Left kidney (tissue), 1 donor: ENCODE measurements at regions not wholly inside any gene's neighbourhood (a gene's known extent, or its start where the extent isn't known, plus 50 kb on each side); places are given as distances from the start of the nearest gene placed in this dataset.
"Not testable (repeated sequence)": the region's sequence is repeated elsewhere in the genome, so short reads cannot be mapped to it uniquely, and the experiment has no call there.

ENCODE experiments used
- DNase-seq: peaks from one replicate; pipeline ENCODE4 v3.0.0-alpha.2; 2013

DNA sequence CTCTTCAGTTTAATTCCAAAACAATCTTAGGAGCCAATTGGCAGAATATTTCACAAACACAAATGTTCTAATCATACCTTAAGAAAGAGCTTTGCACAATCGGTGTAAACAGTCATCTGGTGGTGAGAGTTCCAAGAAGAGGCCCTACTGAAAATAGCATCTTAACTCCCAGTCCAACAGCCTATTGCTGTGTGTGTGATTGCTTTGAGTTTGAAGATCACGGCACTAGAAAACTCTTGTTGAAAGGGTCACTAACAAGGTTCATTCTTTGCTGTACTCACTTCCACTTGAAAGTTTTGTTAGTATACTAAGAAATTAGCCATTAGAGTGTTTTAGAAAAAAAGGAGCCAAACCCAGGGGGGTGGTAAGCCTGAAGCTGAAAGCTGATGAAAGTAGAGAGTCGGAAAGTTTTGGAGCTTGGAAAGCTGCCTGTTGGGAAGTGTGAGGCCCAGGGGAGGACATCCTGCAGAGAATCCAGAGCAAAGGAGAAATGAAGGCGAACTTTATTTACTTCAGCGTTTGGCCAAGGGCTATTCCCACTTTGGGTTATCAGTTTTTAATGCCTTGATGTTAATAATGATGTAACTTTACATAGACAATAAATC is 180.3 kb upstream of the GHR start:
- no peak for DNase-seq

GRCh38 chr5:42252306-42252705 is 170.9 kb upstream of the GHR start:
- no peak for DNase-seq

DNA sequence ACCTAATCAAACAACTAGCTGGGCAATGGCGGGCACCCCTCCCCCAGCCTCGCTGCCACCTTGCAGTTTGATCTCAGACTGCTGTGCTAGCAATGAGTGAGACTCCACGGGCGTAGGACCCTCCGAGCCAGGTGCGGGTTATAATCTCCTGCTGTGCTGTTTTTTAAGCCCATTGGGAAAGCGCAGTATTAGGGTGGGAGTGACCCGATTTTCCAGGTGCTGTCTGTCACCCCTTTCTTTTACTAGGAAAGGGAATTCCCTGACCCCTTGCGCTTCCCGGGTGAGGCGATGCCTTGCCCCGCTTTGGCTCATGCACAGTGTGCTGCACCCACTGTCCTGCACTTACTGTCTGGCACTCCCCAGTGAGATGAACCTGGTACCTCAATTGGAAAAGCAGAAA is 163.3 kb upstream of the GHR start:
- DNase-seq: not testable (repeated sequence)

- no peak for DNase-seq
Observed at GRCh38 chr5:42267091-42267490, 156.1 kb upstream of the GHR start.

GRCh38 chr5:42268170-42268569 is 155.1 kb upstream of the GHR start:
- not testable (repeated sequence) for DNase-seq

DNA sequence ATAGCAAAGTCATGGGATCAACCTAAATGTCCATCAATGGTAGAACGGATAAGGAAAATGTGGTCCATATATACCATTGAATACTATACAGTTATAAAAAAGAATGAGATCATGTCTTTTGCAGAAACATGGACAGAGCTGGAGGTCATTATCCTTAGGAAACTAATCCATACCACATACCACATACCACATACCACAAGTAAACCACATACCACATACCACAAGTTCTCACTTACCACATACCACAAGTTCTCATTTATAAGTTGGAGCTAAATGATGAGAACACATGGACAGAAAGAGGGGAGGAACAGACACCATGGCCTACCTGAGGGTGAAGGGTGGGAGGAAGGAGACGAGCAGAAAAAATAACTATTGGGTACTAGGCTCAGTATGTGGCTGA is 154.6 kb upstream of the GHR start:
- DNase-seq: no peak

- no peak for DNase-seq
Observed at GRCh38 chr5:42270771-42271170, 152.5 kb upstream of the GHR start.

DNA sequence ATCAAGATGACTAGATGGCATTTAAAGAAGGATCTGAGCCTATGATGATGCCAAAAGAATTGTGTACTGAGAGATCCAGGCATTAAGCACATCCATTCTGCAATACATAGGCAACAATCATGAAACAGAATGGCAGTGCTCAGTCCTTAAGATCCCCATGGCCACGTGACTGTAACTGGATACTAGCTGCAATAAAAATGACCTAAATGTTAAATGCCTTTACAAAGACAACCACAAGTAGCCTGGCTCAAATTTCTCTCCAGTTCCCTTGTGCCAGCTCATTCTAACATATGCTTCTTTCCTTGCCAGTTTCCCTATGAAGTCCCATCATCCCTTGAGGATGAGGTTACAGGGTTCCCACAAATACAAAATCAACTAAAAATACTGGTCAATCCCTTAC is 148.3 kb upstream of the GHR start:
- peak; percentile 36 for DNase-seq

- DNase-seq: no peak
Observed at GRCh38 chr5:42277293-42277692, 145.9 kb upstream of the GHR start.

DNA sequence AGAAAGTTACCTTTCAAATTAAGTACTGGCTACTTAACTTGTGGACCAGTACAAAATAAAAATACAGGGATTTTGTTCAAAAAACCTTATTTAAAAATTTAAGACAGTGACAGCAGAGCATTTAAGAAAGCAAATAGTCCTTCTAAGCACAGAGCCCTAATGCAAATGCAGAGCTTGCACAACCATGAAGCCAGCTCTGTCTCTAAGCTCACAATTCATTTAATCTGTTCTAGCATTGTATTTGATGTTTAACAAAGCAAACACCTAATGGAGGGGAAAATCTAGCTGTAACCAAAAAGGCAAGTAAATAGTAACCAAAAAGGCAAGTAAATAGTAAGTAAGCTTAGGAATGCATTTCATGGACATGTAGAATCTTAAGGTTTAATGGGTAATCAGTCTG is 138.7 kb upstream of the GHR start:
- DNase-seq: no peak

- DNase-seq: no peak
Observed at GRCh38 chr5:42285230-42285629, 138.0 kb upstream of the GHR start.

- no peak for DNase-seq
Observed at GRCh38 chr5:42300496-42300895, 122.7 kb upstream of the GHR start.

DNA sequence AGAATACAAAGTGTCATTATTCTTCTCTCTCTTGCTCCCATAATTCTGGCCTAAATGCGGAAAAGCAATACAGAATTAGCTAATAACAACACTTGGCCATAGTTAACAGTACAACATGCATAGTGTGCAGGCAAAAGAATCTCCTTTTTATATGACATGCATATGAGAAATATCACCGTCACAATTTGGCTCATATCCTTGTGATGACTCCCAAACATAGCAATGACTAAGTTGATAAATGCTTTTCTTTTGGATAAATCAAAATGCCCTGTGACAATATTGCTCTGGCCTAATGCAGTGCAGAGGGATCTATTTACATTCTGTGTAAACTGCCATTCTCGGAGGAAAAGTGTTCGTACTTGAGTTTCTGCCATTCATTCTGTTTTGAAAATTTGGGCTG is 121.9 kb upstream of the GHR start:
- DNase-seq: no peak

DNA sequence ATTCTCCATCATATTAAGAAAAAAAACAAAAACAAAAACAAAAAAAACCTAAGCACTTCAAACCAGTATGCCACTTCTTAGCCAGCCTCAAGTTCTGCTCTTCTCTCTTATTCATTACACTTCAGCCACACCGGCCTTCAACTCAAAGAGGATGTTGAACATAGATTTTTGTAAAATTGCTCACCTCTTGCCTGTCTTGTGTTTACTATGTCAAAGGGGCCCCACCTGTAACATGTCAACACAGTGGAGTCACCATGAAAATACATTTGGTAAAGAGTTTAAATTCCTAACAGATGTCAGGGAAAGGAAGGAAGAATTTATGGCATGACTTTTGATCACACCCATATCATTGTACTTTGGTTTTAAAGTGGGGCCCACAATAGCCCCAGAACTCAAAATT is 121.1 kb upstream of the GHR start:
- DNase-seq: no peak

- DNase-seq: no peak
Observed at GRCh38 chr5:42306287-42306686, 117.0 kb upstream of the GHR start.

GRCh38 chr5:42309865-42310264 is 113.4 kb upstream of the GHR start:
- DNase-seq: no peak

DNA sequence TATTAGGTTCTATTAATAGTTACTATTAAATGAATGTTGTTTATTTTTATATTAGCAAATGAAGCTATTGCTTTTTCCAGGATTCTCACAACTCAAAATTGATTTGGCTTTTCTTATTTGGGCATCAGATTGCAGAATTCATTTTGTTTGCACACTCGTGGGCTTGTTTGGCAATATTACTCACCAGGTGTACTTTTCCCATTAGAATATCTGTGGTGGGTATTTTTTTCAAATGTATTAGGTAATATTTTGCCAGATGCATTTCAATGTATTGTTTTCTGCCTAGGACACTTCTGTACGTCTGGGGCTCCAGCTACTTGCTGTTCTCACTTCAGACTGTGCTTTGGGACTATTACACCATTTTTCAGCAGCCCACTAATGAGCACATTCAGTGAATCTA is 108.0 kb upstream of the GHR start:
- no peak for DNase-seq

- DNase-seq: no peak
Observed at GRCh38 chr5:42317575-42317974, 105.7 kb upstream of the GHR start.

- not testable (repeated sequence) for DNase-seq
Observed at GRCh38 chr5:42319546-42319945, 103.7 kb upstream of the GHR start.

DNA sequence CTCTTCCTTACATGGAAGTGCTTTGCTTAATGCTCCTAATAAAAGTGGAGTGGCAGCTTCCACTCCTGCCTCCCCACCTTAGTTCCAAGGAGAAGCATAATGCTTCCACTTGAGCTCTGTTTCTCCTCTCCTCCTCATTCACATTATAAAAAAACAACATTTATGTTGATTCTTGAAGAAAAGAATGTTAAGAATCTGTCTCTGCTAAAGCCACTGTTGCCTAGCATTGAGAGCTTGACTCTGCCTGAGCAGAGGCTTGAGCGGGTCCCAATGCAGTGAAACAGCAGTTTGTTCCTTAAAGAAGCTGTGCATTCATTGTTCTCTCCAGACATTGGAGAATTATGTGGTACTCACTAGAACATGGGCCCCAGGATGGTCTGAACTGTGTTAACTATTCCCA is 101.5 kb upstream of the GHR start:
- DNase-seq: no peak

DNA sequence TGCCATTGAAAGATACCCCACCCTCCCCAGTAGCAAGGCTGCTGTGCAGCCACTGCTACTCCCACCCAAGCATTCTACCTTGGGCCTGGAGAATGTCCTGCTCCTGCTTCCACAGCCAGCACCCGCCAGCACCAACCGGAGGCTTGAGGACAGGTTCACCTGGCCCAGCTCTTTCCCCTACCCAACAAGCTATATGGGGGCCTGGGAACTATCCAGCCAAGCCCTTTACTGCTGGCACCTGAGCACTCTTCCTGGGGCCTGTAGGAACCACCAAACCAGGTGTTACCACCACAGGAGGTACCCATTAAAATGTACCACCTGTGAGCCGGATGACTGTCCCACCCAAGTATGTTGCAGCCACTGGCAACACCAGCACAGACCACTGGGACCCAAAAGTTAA is 86.1 kb upstream of the GHR start:
- no peak for DNase-seq

- no peak for DNase-seq
Observed at GRCh38 chr5:42337607-42338006, 85.6 kb upstream of the GHR start.

DNA sequence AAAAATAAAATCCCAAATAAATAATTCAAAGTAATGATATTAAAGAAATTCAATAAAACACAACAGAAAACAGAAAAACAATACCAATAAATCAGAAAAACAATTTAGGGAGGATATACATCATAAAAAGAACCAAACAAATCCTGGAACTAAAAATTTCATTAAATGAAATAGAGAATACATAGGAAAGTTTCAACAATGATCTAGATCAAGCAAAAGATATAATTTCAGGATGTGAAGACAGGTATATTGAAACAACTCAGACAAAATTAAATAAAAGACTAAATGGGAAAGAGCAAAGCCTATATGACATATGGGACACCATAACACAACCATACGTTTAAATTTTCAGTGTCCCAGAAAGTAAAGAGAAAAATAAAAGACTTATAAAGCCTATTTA is 85.1 kb upstream of the GHR start:
- no peak for DNase-seq

GRCh38 chr5:42349163-42349562 is 74.1 kb upstream of the GHR start:
- DNase-seq: no peak

DNA sequence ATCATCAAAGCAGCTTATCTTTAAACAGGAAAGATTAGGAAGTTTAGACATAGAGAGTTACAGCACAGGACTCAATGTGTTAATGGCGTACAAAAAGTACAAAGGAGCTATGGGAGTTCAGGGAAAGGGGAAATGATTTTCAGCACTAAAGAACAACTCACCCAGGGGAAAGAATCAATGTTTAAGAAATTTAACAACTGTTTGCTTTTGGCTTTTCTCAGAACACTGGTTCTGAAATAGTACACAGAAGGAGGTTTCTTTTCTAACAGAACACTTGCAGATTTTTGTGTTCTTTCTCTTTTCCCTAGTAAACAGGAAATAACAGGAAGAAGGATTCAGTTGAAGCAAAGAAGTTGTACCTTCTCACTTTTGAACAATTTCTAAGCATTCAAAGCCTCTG is 71.3 kb upstream of the GHR start:
- no peak for DNase-seq
